A673 (cell line): ENCODE measurements at regions not wholly inside any gene's neighbourhood (a gene's known extent, or its start where the extent isn't known, plus 50 kb on each side); places are given as distances from the start of the nearest gene placed in this dataset.
"Not testable (repeated sequence)": the region's sequence is repeated elsewhere in the genome, so short reads cannot be mapped to it uniquely, and the experiment has no call there.

Experiments used
- BruUV-seq: library from RNA; stranded (reverse); fragments of 400-500 nt; replicated peaks from 2 replicates; lab custom pipeline; 2021; lab: Mats Ljungman, UMichigan
- CTCF ChIA-PET: fragments of 300-600 bp; sonication (Branson Sonifier 250); formaldehyde crosslinking; loops from one replicate; lab custom pipeline; 2022; ENCODE audit warnings: antibody characterized with exemption; lab: Charles Lee
- POLR2A ChIA-PET: fragments of 300-600 bp; sonication (Branson Sonifier 250); formaldehyde crosslinking; loops from one replicate; lab custom pipeline; 2022; ENCODE audit warnings: antibody characterized with exemption; ENCODE audit not compliant: low non-redundant PET; lab: Charles Lee
- DNase-seq: peaks from one replicate; pipeline ENCODE4 v3.0.0-alpha.2; 2015; ENCODE audit warnings: low spot score
- H3K27ac ChIP-seq: fragments of 200-600 bp; sonication (generic); 2 replicates; pipeline ENCODE4 v1.5.1; 2016; ENCODE audit warnings: mixed run types, low read depth, mild to moderate bottlenecking, mixed read lengths, antibody characterized with exemption, low read length; ENCODE audit not compliant: poor library complexity, severe bottlenecking
- H3K27me3 ChIP-seq: fragments of 200-600 bp; sonication (generic); replicated peaks from 2 replicates; pipeline ENCODE4 v1.6.1; 2017; ENCODE audit warnings: mixed run types, low read depth, mild to moderate bottlenecking, mixed read lengths, antibody characterized with exemption, low read length; ENCODE audit not compliant: insufficient read depth, poor library complexity
- H3K36me3 ChIP-seq: fragments of 200-600 bp; sonication (generic); 2 replicates; pipeline ENCODE4 v1.6.1; 2016; ENCODE audit warnings: mixed run types, mild to moderate bottlenecking, mixed read lengths, antibody characterized with exemption, low read length; ENCODE audit not compliant: insufficient read depth, poor library complexity, severe bottlenecking
- H3K4me1 ChIP-seq: fragments of 200-600 bp; sonication (generic); 2 replicates; pipeline ENCODE4 v1.6.1; 2017; ENCODE audit warnings: mixed run types, mild to moderate bottlenecking, mixed read lengths, antibody characterized with exemption, low read length; ENCODE audit not compliant: insufficient read depth, poor library complexity, severe bottlenecking
- H3K4me3 ChIP-seq: fragments of 200-600 bp; sonication (generic); 2 replicates; pipeline ENCODE4 v1.5.1; 2016; ENCODE audit warnings: low read depth, mixed run types, mild to moderate bottlenecking, mixed read lengths, low read length; ENCODE audit not compliant: poor library complexity, severe bottlenecking
- H3K9me3 ChIP-seq: fragments of 200-600 bp; sonication (generic); 2 replicates; pipeline ENCODE4 v1.6.1; 2016; ENCODE audit warnings: mixed run types, low read depth, mild to moderate bottlenecking, mixed read lengths, antibody characterized with exemption, low read length; ENCODE audit not compliant: poor library complexity, severe bottlenecking
- CTCF ChIP-seq: fragments of 300-800, 200-600 bp; sonication (generic); conservative IDR thresholded peaks from 2 replicates; pipeline ENCODE4 v1.5.1; 2017; ENCODE audit warnings: low read depth, mild to moderate bottlenecking, antibody characterized with exemption, low read length, moderate library complexity, mixed read lengths
- EZH2 ChIP-seq: fragments of 200-600 bp; sonication (generic); IDR thresholded peaks from 2 replicates; pipeline ENCODE4 v1.6.1; 2017; ENCODE audit warnings: borderline replicate concordance, low read depth, mild to moderate bottlenecking, mixed read lengths, antibody characterized with exemption, low read length; ENCODE audit not compliant: poor library complexity, severe bottlenecking
- intact Hi-C: fragments of 100-400 bp; cut with micrococcal nuclease; formaldehyde crosslinking; loops from one replicate; pipeline ENCODE4 v1.10.0; 2022; ENCODE audit not compliant: unreplicated experiment

DNA sequence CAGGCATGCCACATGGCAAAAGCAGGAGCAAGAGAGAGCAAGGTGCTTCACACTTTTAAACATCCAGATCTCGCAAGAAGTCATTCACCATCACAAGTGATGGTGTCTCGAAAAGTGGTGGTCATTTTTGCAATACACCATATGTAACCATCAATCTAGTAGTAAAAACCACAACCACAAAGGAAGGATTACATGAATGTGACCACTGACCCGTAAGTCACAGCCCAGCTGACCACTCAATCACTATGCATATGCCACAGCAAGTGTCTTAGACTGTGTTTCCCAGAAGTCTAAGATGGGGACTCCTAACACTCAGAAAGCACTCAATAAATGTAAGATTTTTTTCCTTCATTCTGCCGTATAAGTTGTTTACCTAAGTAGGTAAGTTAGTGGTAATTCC is 76.9 kb downstream of the FH start:
- no peak for DNase-seq
- ChIA-PET POLR2A (no interaction called here), CTCF (no interaction called here)

GRCh38 chr1:241440904-241441303 is 78.7 kb downstream of the FH start:
- no peaks in the 10 kb centered on the region for H3K27me3 ChIP-seq
- intact Hi-C loops: no loop called here
- no peaks in the 10 kb centered on the region for H3K4me1 ChIP-seq
- H3K9me3 ChIP-seq: no peaks in the 10 kb centered on the region
- ChIA-PET CTCF (no interaction called here), POLR2A (no interaction called here)
- TF ChIP-seq EZH2 (no peak), CTCF (no peak)
- H3K36me3 ChIP-seq: no peaks in the 10 kb centered on the region
- no peak overlapping the region for H3K27ac ChIP-seq
- no TSS peak for BruUV-seq
- no peak for DNase-seq
- no peak overlapping the region for H3K4me3 ChIP-seq

More for the DNA sequence above, 76.9 kb downstream of the FH start:
- Histone ChIP-seq H3K36me3 (no peaks in the 10 kb centered on the region), H3K4me3 (no peak overlapping the region), H3K9me3 (no peaks in the 10 kb centered on the region), H3K27me3 (no peaks in the 10 kb centered on the region), H3K4me1 (no peaks in the 10 kb centered on the region), H3K27ac (no peak overlapping the region)
- intact Hi-C loops: no loop called here
- no peak for TF ChIP-seq EZH2
- no TSS peak for BruUV-seq

- H3K27me3 ChIP-seq, POLR2A ChIA-PET, CTCF ChIA-PET, H3K4me1 ChIP-seq, H3K9me3 ChIP-seq, H3K27ac ChIP-seq, intact Hi-C loops, DNase-seq, H3K4me3 ChIP-seq, BruUV-seq, H3K36me3 ChIP-seq: not testable (repeated sequence)
Measured at GRCh38 chr1:241438686-241439085, 80.9 kb downstream of the FH start.

DNA sequence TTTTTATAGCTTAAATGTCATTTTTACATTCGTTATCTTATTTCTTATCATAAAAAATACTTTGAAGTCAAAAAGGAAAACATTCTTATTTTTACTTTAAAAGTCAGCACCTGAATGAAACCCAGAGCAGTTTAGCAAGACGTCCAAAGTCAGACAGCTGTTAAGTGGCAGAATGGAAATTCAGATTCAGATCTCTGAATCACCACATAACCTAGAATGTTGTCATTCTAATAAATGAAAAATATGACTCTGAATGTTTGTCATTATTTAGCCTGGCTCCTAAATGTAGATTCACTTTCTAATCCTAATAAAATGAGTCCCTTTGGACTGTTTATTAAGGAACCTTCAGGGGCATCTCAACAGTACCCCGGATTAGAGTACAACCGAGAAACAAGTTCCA is 75.2 kb upstream of the RGS7 start:
- Histone ChIP-seq H3K4me1 (no peaks in the 10 kb centered on the region), H3K27ac (no peak overlapping the region), H3K9me3 (no peaks in the 10 kb centered on the region), H3K4me3 (no peak overlapping the region), H3K27me3 (no peaks in the 10 kb centered on the region), H3K36me3 (no peaks in the 10 kb centered on the region)
- CTCF ChIA-PET: no interaction called here
- POLR2A ChIA-PET: no interaction called here
- BruUV-seq: no TSS peak
- no peak for DNase-seq
- intact Hi-C loops: no loop called here
- TF ChIP-seq CTCF: no peak
- no peak for TF ChIP-seq EZH2

- H3K36me3 ChIP-seq, intact Hi-C loops, POLR2A ChIA-PET, CTCF ChIA-PET, DNase-seq, H3K27ac ChIP-seq, H3K9me3 ChIP-seq, H3K4me1 ChIP-seq, BruUV-seq, H3K4me3 ChIP-seq: not testable (repeated sequence)
- peaks cover 36% of the 10 kb centered on the region for H3K27me3 ChIP-seq
Measured at GRCh38 chr1:241425091-241425490, 68.1 kb upstream of the RGS7 start.
